ENCODE measurements at regions not wholly inside any gene's neighbourhood (a gene's known extent, or its start where the extent isn't known, plus 50 kb on each side); places are given as distances from the start of the nearest gene placed in this dataset.

- TF ChIP-seq CTCF (IDR thresholded peaks at IDR 0.05 in 8 of 11, conservative IDR thresholded peaks at IDR 0.05 in 3 of 11) (no peak), POLR2A (IDR thresholded peaks at IDR 0.05) (no peak)
Measured at GRCh38 chr1:221841251-221841982, 99.5 kb upstream of the DUSP10 start.
